ENCODE measurements at regions not wholly inside any gene's neighbourhood (a gene's known extent, or its start where the extent isn't known, plus 50 kb on each side); places are given as distances from the start of the nearest gene placed in this dataset.

DNA sequence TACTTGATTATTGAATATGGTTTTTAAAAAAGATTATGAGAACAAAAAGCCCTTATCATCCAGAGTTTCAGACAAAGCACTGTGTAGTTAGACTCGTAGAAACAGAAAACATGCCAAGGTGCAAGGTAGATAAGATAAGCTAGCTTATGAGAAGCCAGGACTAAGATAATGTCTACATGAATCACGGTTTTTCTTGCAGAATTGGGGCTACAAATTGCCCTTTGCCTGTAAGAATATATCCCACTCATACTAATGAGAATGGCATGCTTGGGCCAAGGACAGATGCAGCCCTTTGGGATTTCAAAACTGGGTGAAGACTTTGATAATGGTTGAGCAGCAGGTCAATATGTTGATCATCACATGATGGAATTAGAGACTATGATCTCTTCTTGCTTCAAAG lies 165.3 kb upstream of the PREP start:
- no peaks in the 10 kb centered on the region for H3K9me3 ChIP-seq (ENCODE audit: control insufficient read depth, insufficient read depth, low read depth, low read length)
- no peaks in the 10 kb centered on the region for H3K27me3 ChIP-seq (ENCODE audit: control insufficient read depth, insufficient read depth, low read length)
- no peaks in the 10 kb centered on the region for H3K4me1 ChIP-seq (ENCODE audit: control insufficient read depth, insufficient read depth, low read length)
- H3K36me3 ChIP-seq (ENCODE audit: control insufficient read depth, insufficient read depth, low read length): no peaks in the 10 kb centered on the region
- H3K4me3 ChIP-seq (ENCODE audit: low read depth, low read length): no peak overlapping the region
- no peak overlapping the region for H3K9ac ChIP-seq (ENCODE audit: low read length)
- H3K27ac ChIP-seq (ENCODE audit: low read depth, low read length): no peak overlapping the region

GRCh38 chr6:105567140-105567539 lies 164.3 kb upstream of the PREP start:
- no peaks in the 10 kb centered on the region for H3K4me1 ChIP-seq (ENCODE audit: control insufficient read depth, insufficient read depth, low read length)
- 0 out of 2 replicates have a peak, but pooled peaks cover 7% of the 10 kb centered on the region for H3K9me3 ChIP-seq (ENCODE audit: control insufficient read depth, insufficient read depth, low read depth, low read length)
- no peak overlapping the region for H3K27ac ChIP-seq (ENCODE audit: low read depth, low read length)
- no peak overlapping the region for H3K4me3 ChIP-seq (ENCODE audit: low read depth, low read length)
- H3K27me3 ChIP-seq (ENCODE audit: control insufficient read depth, insufficient read depth, low read length): no peaks in the 10 kb centered on the region
- no peak overlapping the region for H3K9ac ChIP-seq (ENCODE audit: low read length)
- H3K36me3 ChIP-seq (ENCODE audit: control insufficient read depth, insufficient read depth, low read length): no peaks in the 10 kb centered on the region

DNA sequence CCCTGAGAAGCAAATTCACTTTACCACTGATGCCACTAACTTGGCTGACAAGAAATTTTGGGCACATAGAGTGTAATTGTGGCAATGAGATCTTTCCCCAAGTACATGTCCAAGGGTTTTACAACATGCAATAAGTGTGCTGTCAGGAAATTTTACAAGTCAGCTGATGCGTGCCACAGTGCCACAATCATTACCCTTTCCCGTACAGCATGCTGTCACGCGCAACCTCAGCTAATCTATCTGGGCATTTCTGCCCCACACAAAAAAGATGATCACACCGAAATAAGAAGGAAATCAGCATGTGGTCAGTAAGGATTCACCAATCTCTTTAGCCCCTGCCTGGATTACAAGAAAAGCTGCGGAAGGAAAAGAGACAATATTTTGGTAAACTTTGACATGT lies 163.6 kb upstream of the PREP start:
- no peak overlapping the region for H3K9ac ChIP-seq (ENCODE audit: low read length)
- H3K27me3 ChIP-seq (ENCODE audit: control insufficient read depth, insufficient read depth, low read length): no peaks in the 10 kb centered on the region
- no peaks in the 10 kb centered on the region for H3K4me1 ChIP-seq (ENCODE audit: control insufficient read depth, insufficient read depth, low read length)
- H3K36me3 ChIP-seq (ENCODE audit: control insufficient read depth, insufficient read depth, low read length): no peaks in the 10 kb centered on the region
- H3K9me3 ChIP-seq (ENCODE audit: control insufficient read depth, insufficient read depth, low read depth, low read length): 0 out of 2 replicates have a peak, but pooled peaks cover 7% of the 10 kb centered on the region
- H3K4me3 ChIP-seq (ENCODE audit: low read depth, low read length): no peak overlapping the region
- H3K27ac ChIP-seq (ENCODE audit: low read depth, low read length): no peak overlapping the region

DNA sequence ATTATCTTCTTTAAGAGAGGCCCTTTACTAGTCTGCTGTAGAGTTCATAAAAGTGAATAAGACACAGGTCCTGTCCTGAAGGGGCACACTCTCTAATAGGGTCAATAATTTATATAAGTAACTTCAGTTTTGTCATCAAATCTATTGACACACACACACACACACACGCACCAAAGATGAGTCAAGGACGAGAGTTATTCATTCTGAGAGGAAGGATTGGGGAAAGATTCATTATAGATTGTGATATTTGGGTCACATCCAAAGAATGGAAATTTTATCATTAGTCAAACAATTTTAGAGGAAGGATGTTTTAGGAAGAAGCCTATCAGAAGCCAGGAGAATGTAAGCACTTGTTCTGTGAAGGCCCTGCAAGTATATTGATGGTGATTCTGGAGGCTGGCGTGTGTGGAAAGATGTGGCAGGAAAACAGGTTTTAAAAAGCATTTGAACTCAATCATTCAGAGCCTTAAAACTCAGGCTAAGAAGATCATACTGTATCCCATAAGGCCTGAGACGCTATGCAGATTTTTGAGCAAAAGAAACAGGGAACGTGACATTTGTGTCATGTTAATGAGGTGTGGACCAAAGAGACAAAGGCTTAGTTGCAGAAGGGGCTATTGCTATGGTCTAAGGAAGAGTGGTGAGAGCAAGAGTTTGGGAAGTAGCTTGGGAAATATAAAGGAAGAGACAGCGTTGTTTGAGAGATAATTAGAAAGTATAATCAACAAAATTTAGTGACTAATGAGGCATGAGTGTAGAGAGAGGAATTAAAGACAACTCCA lies 161.4 kb upstream of the PREP start:
- Histone ChIP-seq H3K4me3 (ENCODE audit: low read depth, low read length) (no peak overlapping the region), H3K4me1 (ENCODE audit: control insufficient read depth, insufficient read depth, low read length) (no peaks in the 10 kb centered on the region), H3K27me3 (ENCODE audit: control insufficient read depth, insufficient read depth, low read length) (no peaks in the 10 kb centered on the region), H3K9me3 (ENCODE audit: control insufficient read depth, insufficient read depth, low read depth, low read length) (0 out of 2 replicates have a peak, but pooled peaks cover 7% of the 10 kb centered on the region), H3K36me3 (ENCODE audit: control insufficient read depth, insufficient read depth, low read length) (no peaks in the 10 kb centered on the region), H3K9ac (ENCODE audit: low read length) (no peak overlapping the region), H3K27ac (ENCODE audit: low read depth, low read length) (no peak overlapping the region)

DNA sequence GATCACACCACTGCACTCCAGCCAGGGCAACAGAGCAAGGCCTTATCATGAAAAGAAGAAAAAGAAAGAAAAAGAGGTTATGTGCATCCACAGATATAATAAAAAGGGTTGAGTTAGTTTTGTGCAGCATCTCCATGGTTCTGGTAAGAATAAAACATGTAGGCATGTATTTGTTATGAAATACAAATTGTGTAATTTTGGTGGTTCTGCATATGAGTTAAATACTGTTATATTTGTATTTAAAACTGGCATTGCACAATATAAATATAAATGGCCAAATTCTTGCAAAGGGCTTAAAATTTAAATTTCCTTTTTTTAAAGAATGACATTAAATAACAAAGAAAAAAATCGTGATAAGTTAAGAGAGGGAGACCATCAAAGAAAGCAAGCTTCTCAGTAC lies 159.1 kb upstream of the PREP start:
- Histone ChIP-seq H3K9me3 (ENCODE audit: control insufficient read depth, insufficient read depth, low read depth, low read length) (0 out of 2 replicates have a peak, but pooled peaks cover 7% of the 10 kb centered on the region), H3K27me3 (ENCODE audit: control insufficient read depth, insufficient read depth, low read length) (no peaks in the 10 kb centered on the region), H3K9ac (ENCODE audit: low read length) (no peak overlapping the region), H3K4me1 (ENCODE audit: control insufficient read depth, insufficient read depth, low read length) (no peaks in the 10 kb centered on the region), H3K36me3 (ENCODE audit: control insufficient read depth, insufficient read depth, low read length) (no peaks in the 10 kb centered on the region), H3K27ac (ENCODE audit: low read depth, low read length) (no peak overlapping the region), H3K4me3 (ENCODE audit: low read depth, low read length) (no peak overlapping the region)

- Histone ChIP-seq H3K27ac (ENCODE audit: low read depth, low read length) (no peak overlapping the region), H3K27me3 (ENCODE audit: control insufficient read depth, insufficient read depth, low read length) (no peaks in the 10 kb centered on the region), H3K36me3 (ENCODE audit: control insufficient read depth, insufficient read depth, low read length) (no peaks in the 10 kb centered on the region), H3K4me1 (ENCODE audit: control insufficient read depth, insufficient read depth, low read length) (no peaks in the 10 kb centered on the region), H3K9ac (ENCODE audit: low read length) (no peak overlapping the region), H3K4me3 (ENCODE audit: low read depth, low read length) (no peak overlapping the region), H3K9me3 (ENCODE audit: control insufficient read depth, insufficient read depth, low read depth, low read length) (0 out of 2 replicates have a peak, but pooled peaks cover 7% of the 10 kb centered on the region)
Observed at GRCh38 chr6:105561486-105561885, 158.6 kb upstream of the PREP start.

DNA sequence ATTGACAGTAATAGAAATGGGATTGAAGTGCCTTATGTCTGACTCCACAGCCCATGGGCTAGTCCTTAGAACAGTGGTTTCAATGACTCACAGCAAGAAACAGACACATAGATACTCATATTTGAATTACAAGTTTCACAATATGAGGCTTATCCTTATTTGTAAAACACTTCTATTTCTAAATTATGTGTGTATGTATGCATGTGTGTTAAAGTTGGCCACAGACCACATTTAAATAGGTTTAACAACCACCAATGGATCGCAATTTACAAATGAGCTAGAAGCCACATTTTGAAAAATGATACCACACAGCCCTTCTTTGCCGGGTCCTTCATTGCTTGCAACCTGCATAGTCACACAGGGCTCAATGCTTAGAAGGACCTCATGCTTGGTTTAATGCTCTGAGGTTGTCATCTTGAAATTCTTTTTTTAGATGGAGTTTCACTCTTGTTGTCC lies 157.8 kb upstream of the PREP start:
- Histone ChIP-seq H3K27ac (ENCODE audit: low read depth, low read length) (no peak overlapping the region), H3K4me1 (ENCODE audit: control insufficient read depth, insufficient read depth, low read length) (no peaks in the 10 kb centered on the region), H3K4me3 (ENCODE audit: low read depth, low read length) (no peak overlapping the region), H3K9me3 (ENCODE audit: control insufficient read depth, insufficient read depth, low read depth, low read length) (0 out of 2 replicates have a peak, but pooled peaks cover 7% of the 10 kb centered on the region), H3K9ac (ENCODE audit: low read length) (no peak overlapping the region), H3K36me3 (ENCODE audit: control insufficient read depth, insufficient read depth, low read length) (no peaks in the 10 kb centered on the region), H3K27me3 (ENCODE audit: control insufficient read depth, insufficient read depth, low read length) (no peaks in the 10 kb centered on the region)

DNA sequence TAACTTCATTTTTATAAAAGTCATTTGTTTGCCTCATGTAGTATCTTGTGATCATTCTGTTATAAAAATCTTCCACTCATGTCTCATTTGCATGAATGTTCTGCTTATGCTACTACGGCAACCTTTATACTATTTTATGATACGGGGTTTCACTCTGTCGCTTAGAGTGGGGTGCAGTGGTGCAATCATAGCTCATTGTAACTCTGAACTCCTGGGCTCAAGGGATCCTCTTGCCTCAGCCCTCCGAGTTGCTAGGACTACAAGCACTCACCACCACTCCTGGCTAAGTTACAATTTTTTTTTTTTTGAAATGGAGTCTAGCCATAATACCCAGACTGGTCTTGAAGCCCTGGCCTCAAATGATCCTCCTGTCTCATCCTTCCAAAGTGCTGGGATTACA lies 154.4 kb upstream of the PREP start:
- H3K36me3 ChIP-seq (ENCODE audit: control insufficient read depth, insufficient read depth, low read length): no peaks in the 10 kb centered on the region
- no peaks in the 10 kb centered on the region for H3K9me3 ChIP-seq (ENCODE audit: control insufficient read depth, insufficient read depth, low read depth, low read length)
- no peak overlapping the region for H3K9ac ChIP-seq (ENCODE audit: low read length)
- no peaks in the 10 kb centered on the region for H3K4me1 ChIP-seq (ENCODE audit: control insufficient read depth, insufficient read depth, low read length)
- H3K27ac ChIP-seq (ENCODE audit: low read depth, low read length): no peak overlapping the region
- no peaks in the 10 kb centered on the region for H3K27me3 ChIP-seq (ENCODE audit: control insufficient read depth, insufficient read depth, low read length)
- no peak overlapping the region for H3K4me3 ChIP-seq (ENCODE audit: low read depth, low read length)

GRCh38 chr6:105553171-105553570 lies 150.3 kb upstream of the PREP start:
- no peaks in the 10 kb centered on the region for H3K36me3 ChIP-seq (ENCODE audit: control insufficient read depth, insufficient read depth, low read length)
- H3K9ac ChIP-seq (ENCODE audit: low read length): no peak overlapping the region
- no peaks in the 10 kb centered on the region for H3K9me3 ChIP-seq (ENCODE audit: control insufficient read depth, insufficient read depth, low read depth, low read length)
- no peak overlapping the region for H3K4me3 ChIP-seq (ENCODE audit: low read depth, low read length)
- H3K4me1 ChIP-seq (ENCODE audit: control insufficient read depth, insufficient read depth, low read length): no peaks in the 10 kb centered on the region
- H3K27ac ChIP-seq (ENCODE audit: low read depth, low read length): no peak overlapping the region
- H3K27me3 ChIP-seq (ENCODE audit: control insufficient read depth, insufficient read depth, low read length): no peaks in the 10 kb centered on the region

DNA sequence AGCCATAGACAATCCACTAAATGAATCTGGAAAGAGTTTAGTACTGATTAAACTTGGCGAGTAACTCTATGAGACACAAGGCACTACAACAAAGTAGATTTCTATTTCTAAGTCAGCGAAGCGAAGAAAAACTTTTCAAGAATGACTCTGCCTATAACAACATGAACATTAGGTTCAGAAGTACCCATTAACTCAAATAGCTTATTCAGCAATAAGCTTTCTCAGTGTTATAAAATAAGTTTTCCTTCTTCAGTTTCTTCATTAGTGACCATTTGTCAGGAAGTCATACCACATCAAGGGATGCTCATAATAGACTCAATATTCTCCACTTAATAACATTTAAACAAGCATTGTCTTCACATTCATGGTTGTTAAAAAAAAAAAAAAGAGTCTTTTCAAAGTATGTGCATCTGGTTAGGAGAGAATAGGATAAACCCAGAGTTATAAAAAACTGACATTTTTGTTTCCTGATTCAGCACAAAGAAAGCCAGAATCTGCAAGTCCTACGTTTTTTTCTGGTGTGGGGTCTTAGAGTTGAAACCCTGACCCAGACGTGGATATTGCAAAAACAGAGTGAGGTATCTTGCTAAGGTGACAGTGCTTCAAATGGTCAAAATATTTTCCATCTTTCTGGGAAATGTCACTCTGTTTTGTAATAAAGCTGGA lies 148.2 kb upstream of the PREP start:
- Histone ChIP-seq H3K9ac (ENCODE audit: low read length) (no peak overlapping the region), H3K27ac (ENCODE audit: low read depth, low read length) (no peak overlapping the region), H3K27me3 (ENCODE audit: control insufficient read depth, insufficient read depth, low read length) (no peaks in the 10 kb centered on the region)

GRCh38 chr6:105546754-105547153 lies 143.9 kb upstream of the PREP start:
- Histone ChIP-seq H3K4me3 (ENCODE audit: low read depth, low read length) (no peak overlapping the region), H3K9me3 (ENCODE audit: control insufficient read depth, insufficient read depth, low read depth, low read length) (no peaks in the 10 kb centered on the region), H3K27me3 (ENCODE audit: control insufficient read depth, insufficient read depth, low read length) (no peaks in the 10 kb centered on the region), H3K4me1 (ENCODE audit: control insufficient read depth, insufficient read depth, low read length) (no peaks in the 10 kb centered on the region), H3K27ac (ENCODE audit: low read depth, low read length) (no peak overlapping the region), H3K36me3 (ENCODE audit: control insufficient read depth, insufficient read depth, low read length) (no peaks in the 10 kb centered on the region), H3K9ac (ENCODE audit: low read length) (no peak overlapping the region)

More for the DNA sequence above, 148.2 kb upstream of the PREP start:
- no peaks in the 10 kb centered on the region for H3K36me3 ChIP-seq (ENCODE audit: control insufficient read depth, insufficient read depth, low read length)
- H3K4me3 ChIP-seq (ENCODE audit: low read depth, low read length): no peak overlapping the region
- H3K9me3 ChIP-seq (ENCODE audit: control insufficient read depth, insufficient read depth, low read depth, low read length): no peaks in the 10 kb centered on the region
- H3K4me1 ChIP-seq (ENCODE audit: control insufficient read depth, insufficient read depth, low read length): no peaks in the 10 kb centered on the region

Data from HUES6 (cell line).